Hematopoietic multipotent progenitor cell (in vitro differentiated cells): ENCODE measurements at regions not wholly inside any gene's neighbourhood (a gene's known extent, or its start where the extent isn't known, plus 50 kb on each side); places are given as distances from the start of the nearest gene placed in this dataset.
"Not testable (repeated sequence)": the region's sequence is repeated elsewhere in the genome, so short reads cannot be mapped to it uniquely, and the experiment has no call there.

ENCODE experiments used
- DNase-seq, 3 donors: peaks; one replicate each; pipeline ENCODE4 v3.0.0-alpha.2; 2011 to 2015; ENCODE audit warnings: low read depth in 2 of 3, low spot score in 2 of 3

GRCh38 chr3:24545887-24546286 is 51.2 kb upstream of the THRB start:
- DNase-seq: no peak

GRCh38 chr3:24548278-24548677 is 53.6 kb upstream of the THRB start:
- DNase-seq: no peak

- DNase-seq: no peak
Measured at GRCh38 chr3:24550588-24550987, 55.9 kb upstream of the THRB start.

- no peak for DNase-seq
Measured at GRCh38 chr3:24551626-24552025, 57.0 kb upstream of the THRB start.

- DNase-seq: no peak
Measured at GRCh38 chr3:24562895-24563294, 68.2 kb upstream of the THRB start.

- no peak for DNase-seq
Measured at GRCh38 chr3:24565053-24565452, 70.4 kb upstream of the THRB start.

GRCh38 chr3:24565656-24566055 is 71.0 kb upstream of the THRB start:
- DNase-seq: no peak

- no peak for DNase-seq
Measured at GRCh38 chr3:24566927-24567326, 72.3 kb upstream of the THRB start.

- DNase-seq: not testable (repeated sequence)
Measured at GRCh38 chr3:24572409-24572808, 77.8 kb upstream of the THRB start.

- no peak for DNase-seq
Measured at GRCh38 chr3:24573576-24573975, 78.9 kb upstream of the THRB start.

- DNase-seq: no peak
Measured at GRCh38 chr3:24578324-24578723, 83.7 kb upstream of the THRB start.

- DNase-seq: peak in 1 of 3 donors; percentile 44
Measured at GRCh38 chr3:24578951-24579421, 84.3 kb upstream of the THRB start.

- peak in 1 of 3 donors; percentile 44 for DNase-seq
Measured at GRCh38 chr3:24582431-24583403, 88.1 kb upstream of the THRB start.

- no peak for DNase-seq
Measured at GRCh38 chr3:24586920-24587319, 92.3 kb upstream of the THRB start.

- DNase-seq: peak in 1 of 3 donors; percentile 34
Measured at GRCh38 chr3:24588629-24589512, 94.2 kb upstream of the THRB start.

- DNase-seq: no peak
Measured at GRCh38 chr3:24589513-24589851, 94.8 kb upstream of the THRB start.

- no peak for DNase-seq
Measured at GRCh38 chr3:24589931-24590880, 95.6 kb upstream of the THRB start.

- peak in 1 of 3 donors; percentile 47 for DNase-seq
Measured at GRCh38 chr3:24591191-24591590, 96.5 kb upstream of the THRB start.

- no peak for DNase-seq
Measured at GRCh38 chr3:24591661-24592555, 97.3 kb upstream of the THRB start.
